GM04504 (cell line): ENCODE measurements at regions not wholly inside any gene's neighbourhood (a gene's known extent, or its start where the extent isn't known, plus 50 kb on each side); places are given as distances from the start of the nearest gene placed in this dataset.
"Not testable (repeated sequence)": the region's sequence is repeated elsewhere in the genome, so short reads cannot be mapped to it uniquely, and the experiment has no call there.

Experiments
- DNase-seq: peaks from one replicate; pipeline ENCODE4 v3.0.0-alpha.2; 2012; ENCODE audit warnings: low read depth

DNA sequence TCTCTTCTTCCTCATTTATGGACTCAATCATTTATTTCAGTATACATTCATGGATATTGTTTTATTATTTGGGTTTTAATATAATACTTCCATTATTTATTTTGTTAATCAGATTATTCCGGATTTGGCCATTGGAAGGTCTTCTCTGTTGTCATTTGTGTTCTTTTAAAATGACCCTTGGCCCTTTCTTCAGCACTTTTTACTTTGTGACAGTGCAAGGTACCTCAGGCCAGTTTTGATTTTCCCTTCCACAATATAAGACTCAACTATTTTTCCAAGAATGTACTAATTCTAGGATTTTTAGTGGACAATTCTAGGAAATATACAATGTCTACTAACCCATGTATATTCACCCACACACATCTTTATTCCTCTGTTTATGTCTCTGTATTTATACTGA, 521.4 kb upstream of the FOXG1 start:
- DNase-seq: no peak

DNA sequence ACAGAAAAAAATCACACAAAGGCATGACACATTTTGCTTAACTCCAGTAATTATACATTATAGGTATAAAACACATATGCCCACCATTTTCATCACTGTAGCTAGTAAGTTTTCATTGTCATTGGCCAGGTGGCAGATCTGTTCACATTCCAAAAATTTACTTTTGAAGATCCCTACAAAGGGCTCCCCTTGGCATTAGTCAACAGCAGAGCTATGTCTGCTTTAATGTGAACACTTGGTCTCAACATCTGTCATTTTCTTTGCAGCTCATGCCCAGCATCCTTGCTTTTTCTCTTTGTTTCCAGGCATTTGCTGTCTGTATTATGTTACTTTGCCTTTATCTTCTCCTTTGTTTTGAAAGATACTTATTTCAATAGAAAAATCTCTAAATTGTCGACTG, 519.1 kb upstream of the FOXG1 start:
- DNase-seq: no peak

DNA sequence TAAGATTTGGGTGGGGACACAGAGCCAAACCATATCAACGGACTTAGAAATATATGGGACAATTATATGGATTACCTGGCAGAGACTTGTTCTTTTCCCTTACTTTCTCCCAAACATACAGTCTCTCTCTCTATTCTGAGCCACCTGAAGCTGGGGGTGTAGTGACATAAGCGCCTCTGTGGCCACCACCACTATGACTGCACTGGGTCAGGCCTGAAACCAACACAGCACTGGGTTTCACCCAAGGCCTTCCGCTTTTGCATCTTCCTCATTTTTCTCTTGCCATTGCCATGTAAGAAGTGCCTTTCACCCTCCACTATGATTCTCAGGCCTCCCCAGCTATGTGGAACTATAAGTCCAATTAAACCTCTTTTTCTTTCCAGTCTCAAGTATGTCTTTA, 514.5 kb upstream of the FOXG1 start:
- DNase-seq: not testable (repeated sequence)

DNA sequence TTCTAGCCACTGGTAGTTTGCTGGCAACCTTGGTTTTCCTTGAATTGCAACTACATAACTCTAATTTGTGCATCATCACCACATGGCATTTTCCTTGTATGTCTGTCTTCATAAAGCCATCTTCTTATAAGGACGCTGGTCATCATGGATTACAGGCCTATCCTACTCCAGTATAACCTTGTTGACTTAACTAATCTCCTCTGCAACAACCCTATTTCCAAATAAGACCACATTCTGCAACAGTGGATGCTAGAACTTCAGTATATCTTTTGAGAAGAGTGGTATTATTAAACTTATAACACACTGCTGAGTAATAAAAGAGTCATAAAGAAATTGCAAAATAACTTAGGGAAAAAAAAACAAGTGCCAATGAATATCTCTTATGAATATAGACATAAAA, 511.8 kb upstream of the FOXG1 start:
- no peak for DNase-seq

DNA sequence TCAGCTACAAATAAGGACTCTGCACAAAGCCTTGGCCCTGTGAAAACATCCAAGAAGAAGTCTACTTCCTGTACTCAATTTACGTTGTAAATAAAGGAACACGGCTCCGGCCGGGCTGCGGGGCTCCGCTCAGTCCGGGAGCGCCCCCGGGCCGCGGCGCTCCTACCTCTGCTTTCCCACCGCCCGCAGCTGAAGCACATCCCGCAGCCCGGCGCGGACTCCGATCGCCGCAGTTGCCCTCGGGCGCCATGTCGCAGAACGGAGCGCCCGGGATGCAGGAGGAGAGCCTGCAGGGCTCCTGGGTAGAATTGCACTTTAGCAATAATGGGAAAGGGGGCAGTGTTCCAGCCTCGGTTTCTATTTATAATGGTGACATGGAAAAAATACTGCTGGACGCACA, 502.3 kb upstream of the FOXG1 start:
- no peak for DNase-seq

DNA sequence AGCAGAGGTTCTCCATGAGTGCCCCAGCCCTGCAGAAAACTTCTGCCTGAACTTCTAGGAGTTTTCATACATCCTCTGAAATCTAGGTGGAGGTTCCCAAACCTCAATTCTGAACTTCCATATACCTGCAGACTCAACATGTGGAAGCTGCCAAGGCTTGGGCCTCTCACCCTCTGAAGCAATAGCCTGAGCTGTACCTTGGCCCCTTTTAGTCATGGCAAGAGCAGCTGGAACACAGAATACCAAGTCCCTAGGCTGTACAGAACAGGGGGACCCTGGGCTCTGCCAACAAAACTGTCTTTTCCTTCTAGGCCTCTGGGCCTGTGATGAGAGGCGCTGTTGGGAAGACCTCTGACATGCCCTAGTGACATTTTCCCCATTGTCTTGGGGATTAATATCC, 494.3 kb upstream of the FOXG1 start:
- no peak for DNase-seq

DNA sequence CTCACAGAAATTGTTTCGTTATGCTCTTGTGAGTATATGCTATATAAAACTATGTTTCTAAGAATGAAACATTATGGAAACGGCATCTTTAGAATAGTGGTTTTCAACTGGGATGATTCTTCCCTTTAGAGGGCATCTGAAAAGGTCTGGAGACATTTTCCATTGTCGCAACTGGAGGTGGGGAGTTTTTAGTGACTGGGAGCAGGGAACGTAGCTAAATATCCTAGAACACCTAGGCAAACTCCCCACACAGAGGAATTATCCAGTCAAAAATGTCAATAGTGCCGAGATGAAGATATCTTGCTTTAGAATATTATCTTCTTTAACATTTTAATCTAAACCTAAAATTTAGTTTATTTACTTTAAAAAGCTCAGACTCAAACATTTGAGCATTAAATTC, 486.1 kb upstream of the FOXG1 start:
- DNase-seq: no peak

DNA sequence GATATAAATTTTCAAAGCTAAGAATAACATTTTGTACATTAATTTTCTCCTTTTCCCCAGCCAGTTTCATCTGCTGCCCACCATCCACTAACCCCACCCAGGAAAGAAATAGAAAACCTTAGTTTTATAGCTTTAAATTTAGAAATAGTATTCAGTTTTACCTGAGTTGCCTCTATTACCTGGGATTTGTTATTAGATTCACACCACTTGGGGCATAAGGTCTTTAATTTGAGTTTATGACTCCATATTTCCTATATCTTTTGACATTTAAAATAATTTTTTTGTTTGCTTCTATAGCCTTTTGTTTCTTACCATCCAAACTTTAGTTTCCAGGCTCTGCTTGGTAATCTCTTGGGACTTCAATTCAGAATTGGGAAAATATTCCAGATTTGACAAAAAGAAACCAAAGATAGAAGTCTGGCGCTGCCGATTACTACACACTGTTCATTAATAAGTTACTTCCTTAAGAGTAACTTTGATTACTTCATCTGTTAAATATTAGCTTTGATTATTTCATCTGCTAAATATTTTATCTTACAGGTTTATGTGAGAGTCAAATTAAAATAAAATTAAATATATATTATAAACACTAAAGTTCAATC, 485.5 kb upstream of the FOXG1 start:
- no peak for DNase-seq

DNA sequence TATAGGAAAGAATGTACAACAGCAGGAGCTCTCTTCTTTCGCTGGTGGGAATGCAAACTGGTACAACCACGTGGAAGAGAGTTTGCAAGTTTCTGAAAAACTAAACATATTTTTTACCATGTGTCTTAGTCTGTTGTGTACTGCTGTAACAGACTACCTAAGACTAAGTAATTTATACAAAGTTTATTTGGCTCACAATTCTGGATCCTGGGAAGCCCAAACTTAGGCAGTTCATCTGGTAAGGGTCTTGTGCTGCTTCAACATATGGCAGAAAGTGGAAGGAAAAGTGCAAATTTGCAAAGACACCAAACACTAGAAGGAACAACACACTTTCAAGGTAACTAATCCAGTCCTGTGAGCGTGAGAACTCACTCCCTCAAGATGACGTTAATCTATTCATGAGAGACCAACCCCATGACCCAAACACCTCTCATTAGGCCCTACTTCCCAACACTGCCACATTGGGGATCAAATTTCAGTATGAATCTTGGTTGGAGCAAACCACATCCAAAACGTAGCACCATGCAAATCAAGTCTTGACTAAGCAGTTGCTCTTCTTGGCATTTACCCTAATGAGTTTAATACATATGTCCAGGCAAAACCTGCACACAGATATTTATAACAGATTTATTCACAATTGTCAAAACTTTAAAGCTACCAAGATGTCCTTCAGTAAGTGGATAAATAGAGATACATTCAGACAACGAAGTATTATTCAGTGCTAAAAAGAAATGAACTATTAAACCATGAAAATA, 481.9 kb upstream of the FOXG1 start:
- DNase-seq: no peak

DNA sequence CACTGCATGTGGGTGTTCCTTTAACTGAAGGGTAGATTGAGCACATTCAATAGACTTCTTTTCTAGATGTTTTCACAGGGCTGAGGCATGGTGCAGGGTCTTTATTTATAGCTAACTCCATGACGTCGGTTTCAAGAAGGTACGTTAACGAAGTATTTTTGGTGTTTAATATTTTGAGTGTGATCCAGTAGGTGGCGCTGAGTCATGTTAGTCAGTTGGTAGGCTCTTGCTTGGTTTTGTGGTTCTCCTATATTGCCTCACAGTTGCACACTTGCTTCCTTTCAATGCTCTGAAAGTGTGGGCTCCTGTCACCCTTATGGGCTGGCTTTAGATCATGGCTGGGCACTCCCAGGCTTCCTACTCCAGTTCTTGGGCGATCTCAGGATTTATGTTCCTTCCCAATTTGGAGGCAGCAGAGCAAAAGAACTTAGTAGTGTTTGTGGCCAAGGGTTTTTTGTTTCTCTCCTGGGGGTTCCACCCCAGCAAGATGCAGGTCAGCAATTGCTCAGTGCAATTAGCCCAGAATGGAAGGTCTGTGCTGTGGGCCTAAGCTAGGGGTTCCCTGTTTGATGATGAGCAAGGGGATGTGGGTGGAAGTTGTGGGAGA, 471.6 kb upstream of the FOXG1 start:
- DNase-seq: no peak

DNA sequence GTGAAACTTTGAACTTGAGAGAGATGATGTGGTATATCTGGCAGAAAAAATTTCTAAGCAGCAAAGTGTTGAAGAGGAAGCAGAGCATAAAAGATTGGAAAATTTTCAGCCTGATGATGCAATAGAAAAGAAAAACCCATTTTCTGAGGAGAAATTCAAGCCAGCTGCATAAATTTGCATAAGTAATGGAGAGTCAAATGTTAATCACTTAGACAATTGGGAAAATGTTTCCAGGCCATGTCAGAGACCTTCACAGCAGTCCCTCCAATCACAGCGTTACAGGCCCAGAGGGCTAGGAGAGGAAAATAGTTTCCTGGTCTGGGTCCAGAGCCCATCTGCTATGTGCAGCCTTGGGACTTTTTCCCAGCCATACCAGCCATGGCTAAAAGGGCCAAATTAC, 469.0 kb upstream of the FOXG1 start:
- DNase-seq: no peak

DNA sequence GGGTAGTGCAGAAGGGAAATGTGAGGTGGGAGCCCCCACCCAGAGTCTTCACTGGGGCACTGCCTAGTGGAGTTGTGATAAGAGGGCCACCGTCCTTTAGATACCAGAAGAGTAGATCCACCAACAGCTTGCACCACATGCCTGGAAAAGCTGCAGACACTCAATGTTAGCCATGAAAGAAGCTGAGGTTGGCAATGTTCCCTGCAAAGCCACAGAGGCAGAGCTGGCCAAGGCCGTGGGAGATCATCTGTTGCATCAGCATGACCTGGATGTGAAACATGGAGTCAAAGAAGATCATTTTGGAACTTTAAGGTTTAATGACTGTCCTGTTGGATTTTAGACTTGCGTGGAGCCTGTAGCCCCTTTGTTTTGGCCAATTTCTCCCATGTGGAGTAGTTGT, 468.4 kb upstream of the FOXG1 start:
- DNase-seq: no peak

DNA sequence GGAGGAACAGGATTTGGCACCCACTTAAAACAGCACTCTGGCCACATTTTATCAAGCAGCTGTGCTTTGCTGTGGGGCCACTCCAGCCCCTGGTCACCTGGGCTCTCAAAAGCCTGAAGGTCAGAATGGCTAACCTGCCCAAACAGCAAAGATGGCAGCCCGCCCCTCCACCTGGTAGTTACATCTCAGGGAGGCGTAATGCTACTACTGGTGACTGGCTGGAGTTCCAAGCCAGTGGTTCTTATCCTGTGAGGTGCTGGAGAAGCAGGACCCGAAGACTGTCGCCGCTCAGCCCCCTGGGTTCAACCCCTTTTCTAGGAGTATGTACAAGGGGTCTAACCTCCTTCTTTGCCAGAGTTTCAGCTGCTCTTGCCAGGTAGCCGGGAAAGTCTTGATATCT, 467.4 kb upstream of the FOXG1 start:
- DNase-seq: no peak

DNA sequence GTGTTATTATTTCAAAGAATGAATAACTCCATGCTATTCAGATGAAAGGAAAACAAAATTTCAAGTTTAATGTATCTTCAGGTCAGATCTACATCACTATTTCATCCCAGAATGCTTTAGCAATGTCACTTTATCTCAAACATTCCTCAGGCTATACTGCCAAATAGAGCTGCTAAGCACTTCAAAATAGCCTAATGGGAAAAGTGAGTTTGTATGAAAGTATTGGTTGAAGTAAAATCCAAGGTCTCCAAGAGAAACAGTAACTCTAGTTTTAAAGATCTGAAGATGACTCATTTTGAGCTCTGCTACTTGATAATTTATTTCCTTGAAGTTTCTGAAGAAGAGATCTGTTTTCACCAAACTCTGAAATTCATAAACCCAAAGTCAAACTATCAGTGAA, 466.2 kb upstream of the FOXG1 start:
- DNase-seq: no peak

DNA sequence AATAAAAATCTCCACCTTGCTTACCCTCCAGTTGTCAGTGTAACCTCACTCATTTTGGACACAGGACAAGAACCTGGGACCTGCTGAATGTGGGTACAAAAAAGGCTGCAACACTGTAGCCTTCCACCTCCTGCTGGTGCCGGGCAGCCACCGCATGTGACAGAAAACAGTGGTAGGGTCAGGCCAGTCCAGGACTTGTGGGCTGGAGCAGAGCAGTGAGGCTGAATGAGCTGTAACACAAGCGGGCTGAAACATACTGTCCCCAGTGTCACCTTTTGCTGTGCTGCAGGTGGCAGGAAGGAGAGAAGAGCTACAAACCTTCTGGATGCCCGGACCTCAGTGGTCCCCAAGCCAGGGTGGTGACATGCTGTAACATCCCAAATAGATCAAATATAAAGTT, 465.4 kb upstream of the FOXG1 start:
- DNase-seq: no peak

DNA sequence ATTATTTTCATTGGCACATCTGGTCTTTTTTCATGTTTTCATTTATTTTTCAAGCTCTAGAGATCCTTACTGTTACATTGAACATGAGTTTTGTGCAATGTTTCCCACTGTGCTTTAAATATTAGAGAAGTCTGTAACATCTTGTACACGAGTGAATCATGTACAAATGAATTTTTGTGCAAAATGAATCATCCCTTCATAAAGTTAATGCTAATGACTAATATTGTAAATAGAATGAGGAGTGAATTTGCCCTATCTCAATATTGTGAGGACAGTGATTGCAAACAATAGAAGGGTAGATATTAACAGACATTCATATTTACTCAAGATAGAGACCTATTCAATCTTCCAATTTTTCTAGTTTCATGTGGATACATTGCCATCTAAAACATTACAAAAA, 463.3 kb upstream of the FOXG1 start:
- DNase-seq: no peak

DNA sequence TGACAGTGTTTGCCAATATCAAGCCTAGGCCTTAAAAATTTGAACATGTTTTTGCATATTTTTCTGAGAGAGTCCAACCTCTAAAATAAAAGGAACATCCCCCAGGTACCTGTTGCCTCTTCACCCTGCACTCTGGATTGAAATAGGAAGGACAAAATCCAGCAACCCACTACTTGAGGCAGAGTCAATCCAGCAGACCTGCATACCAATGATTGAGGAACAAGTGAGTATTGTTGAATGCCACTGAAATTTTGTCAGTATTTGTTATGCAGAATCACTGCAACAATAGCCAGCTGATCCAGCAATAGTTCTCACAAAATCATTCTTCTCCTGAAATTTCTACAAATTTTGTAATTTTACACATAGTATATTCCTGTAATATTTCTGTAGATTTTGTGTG, 460.6 kb upstream of the FOXG1 start:
- DNase-seq: no peak

DNA sequence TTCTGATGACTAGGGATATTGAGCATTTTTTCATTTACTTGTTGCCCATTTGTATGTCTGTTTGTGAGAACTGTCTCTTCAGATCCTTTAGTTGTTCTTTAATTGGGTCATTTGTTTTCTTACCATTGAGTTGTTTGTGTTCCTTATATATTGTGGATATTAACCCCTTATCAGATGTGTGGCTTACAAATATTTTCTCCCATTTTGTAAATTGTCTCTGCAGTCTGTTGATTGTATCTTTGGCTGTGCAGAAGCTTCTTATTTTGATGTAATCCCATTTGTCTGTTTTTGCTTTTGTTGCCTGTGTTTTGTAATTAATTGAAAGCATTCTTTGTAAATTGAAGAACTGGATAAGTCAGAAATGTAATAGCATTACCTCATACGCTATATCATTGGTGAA, 459.1 kb upstream of the FOXG1 start:
- DNase-seq: no peak

DNA sequence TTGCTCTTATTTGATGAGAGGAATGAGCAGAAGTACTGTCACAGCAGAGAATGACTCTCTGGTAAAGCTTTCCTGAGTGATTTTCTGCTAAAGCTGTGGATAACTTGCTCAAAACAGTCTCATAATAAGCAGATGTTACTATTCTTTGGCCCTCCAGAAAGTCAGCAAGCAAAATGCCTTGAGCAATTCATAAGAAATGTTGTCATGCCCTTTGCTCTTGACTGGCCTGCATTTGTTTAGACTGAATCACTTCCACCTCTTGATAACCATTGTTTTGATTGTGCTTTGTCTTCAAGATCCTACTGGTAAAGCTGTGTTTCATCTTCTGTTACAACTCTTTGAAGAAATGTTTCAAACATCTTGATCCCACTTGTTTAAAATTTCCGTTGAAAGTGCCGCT, 457.9 kb upstream of the FOXG1 start:
- DNase-seq: no peak

DNA sequence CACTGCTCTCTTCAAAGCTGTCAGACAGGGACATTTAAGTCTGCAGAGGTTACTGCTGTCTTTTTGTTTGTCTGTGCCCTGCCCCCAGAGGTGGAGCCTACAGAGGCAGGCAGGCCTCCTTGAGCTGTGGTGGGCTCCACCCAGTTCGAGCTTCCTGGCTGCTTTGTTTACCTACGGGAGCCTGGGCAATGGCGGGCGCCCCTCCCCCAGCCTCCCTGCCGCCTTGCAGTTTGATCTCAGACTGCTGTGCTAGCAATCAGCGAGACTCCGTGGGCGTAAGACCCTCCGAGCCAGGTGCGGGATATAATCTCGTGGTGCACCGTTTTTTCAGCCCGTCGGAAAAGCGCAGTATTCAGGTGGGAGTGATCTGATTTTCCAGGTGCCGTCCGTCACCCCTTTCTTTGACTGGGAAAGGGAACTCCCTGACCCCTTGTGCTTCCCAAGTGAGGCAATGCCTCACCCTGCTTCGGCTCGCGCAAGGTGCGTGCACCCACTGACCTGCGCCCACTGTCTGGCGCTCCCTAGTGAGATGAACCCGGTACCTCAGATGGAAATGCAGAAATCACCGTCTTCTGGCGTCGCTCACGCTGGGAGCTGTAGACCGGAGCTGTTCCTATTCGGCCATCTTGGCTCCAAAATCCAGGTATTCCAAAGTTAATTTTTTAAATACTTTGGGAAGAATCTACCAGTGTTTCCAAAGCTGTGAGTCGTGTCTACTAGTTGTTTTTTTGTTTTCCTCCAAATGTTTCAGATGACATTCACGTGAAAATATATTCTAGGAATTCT, 448.5 kb upstream of the FOXG1 start:
- not testable (repeated sequence) for DNase-seq

DNA sequence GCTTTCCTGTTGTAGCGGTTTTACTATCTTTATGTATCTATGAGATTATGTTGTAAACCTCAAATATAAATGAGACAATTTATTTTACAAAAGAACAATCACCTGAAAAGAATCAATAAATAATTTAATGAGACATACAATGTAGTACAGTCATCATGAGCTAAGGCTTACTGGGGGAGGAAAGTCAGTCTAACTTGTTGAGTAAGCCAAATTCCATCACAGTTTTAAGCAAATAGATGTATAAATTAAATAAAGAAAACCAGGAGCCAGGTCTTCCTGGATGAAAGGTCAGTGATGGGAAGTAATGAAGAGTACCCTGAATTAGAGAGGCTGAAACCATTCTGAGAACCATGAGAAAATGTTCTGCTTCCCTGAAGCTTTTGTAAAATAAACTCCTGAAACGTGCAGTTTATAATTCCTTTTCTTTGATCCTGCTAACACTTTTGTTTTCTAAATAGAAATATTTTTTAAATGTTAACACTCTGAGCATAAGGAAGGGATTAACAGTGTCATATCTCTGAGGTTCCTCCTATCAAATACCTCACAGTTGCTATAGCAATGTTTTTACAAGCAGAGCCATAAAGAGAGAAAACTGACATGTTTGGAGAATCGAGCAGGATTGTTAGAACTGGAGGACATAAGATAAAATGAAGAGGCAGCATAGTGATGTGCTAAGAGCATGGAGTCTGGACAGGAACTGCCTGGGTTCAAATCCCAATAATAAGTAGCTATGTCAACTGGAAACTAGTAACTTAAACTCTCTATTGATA, 444.9 kb upstream of the FOXG1 start:
- no peak for DNase-seq

DNA sequence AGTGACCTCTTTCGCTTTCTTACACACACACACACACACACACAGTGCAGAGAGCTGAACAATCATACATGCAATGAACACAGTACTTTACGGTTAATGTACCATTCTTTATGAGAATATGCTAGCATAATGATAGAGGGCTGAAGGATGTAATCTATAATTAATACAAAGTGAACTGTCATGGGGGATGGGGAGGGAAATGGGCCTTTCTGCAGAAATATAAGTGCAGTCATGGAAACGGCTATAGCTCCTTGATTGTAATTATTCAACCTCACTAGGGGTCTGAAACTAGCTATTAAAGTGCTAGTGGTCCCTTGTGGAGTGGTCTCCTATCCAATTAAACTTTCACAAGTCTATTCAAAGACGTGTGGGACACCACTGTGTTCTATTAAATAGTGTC, 443.2 kb upstream of the FOXG1 start:
- no peak for DNase-seq
